ENCODE measurements at regions not wholly inside any gene's neighbourhood (a gene's known extent, or its start where the extent isn't known, plus 50 kb on each side); places are given as distances from the start of the nearest gene placed in this dataset.

- no peak overlapping the region for H3K27ac ChIP-seq (ENCODE audit: low read length in 2 of 2)
- no peaks in the 10 kb centered on the region for H3K4me1 Mint-ChIP-seq
- DNase-seq (no peak), ATAC-seq (ENCODE audit: low read depth) (no peak)
- intact Hi-C loops (cut with micrococcal nuclease), result no loop called here
- H3K27me3 Mint-ChIP-seq, result peaks cover 3% of the 10 kb centered on the region
- H3K9ac ChIP-seq (ENCODE audit: low read length), result no peak overlapping the region
- WGBS (ENCODE audit: insufficient coverage), result 60% methylated on average over 1 of the region's 2 CpGs
- H3K27me3 ChIP-seq (replicated peaks in 1 of 4; ENCODE audit: control extremely low read depth in 1 of 4, control insufficient read depth in 3 of 4, insufficient read depth in 4 of 4, low read length in 3 of 4), result no peaks in the 10 kb centered on the region
- no peak overlapping the region for H2AFZ ChIP-seq (ENCODE audit: insufficient read depth, low read depth, low read length, poor library complexity, severe bottlenecking)
- no peak overlapping the region for H3K4me2 ChIP-seq (replicated peaks; ENCODE audit: low read depth, low read length, poor library complexity, severe bottlenecking)
- peaks cover 6% of the 10 kb centered on the region for H3K9me3 Mint-ChIP-seq (ENCODE audit: insufficient read depth)
- no peaks in the 10 kb centered on the region for H3K4me1 ChIP-seq (ENCODE audit: control insufficient read depth in 2 of 2, insufficient read depth in 2 of 2, low read length in 2 of 2)
- TF ChIP-seq EZH2 (IDR thresholded peaks at IDR 0.05; ENCODE audit: borderline replicate concordance, insufficient read depth, low read depth, low read length, poor library complexity, severe bottlenecking), result no peak
- no peak for TF ChIP-seq CTCF (IDR thresholded peaks at IDR 0.05)
- CTCF ChIA-PET, result no interaction called here
- H4K20me1 ChIP-seq (ENCODE audit: control insufficient read depth, insufficient read depth, low read length, poor library complexity, severe bottlenecking), result no peaks in the 10 kb centered on the region
- H3K79me2 ChIP-seq (ENCODE audit: control insufficient read depth, insufficient read depth, low read length), result no peaks in the 10 kb centered on the region
- peaks cover 0 to 15% (median 3%) of the 10 kb centered on the region in 3 donors for H3K9me3 ChIP-seq (ENCODE audit: control extremely low read depth in 1 of 3, control insufficient read depth in 2 of 3, insufficient read depth in 1 of 3, low read length in 2 of 3)
- H3K36me3 ChIP-seq (replicated peaks in 1 of 2; ENCODE audit: control extremely low read depth in 1 of 2, control insufficient read depth in 1 of 2, extremely low read depth in 1 of 2, insufficient read depth in 2 of 2, low read length in 1 of 2), result no peaks in the 10 kb centered on the region
- no peak overlapping the region for H3K4me3 ChIP-seq (ENCODE audit: control extremely low read depth in 1 of 5, extremely low read depth in 1 of 5, insufficient read depth in 1 of 5, low read depth in 2 of 5, low read length in 4 of 5)
- POLR2A ChIA-PET, result no interaction called here
- no peak overlapping the region for H3K4me3 Mint-ChIP-seq
- H3K27ac Mint-ChIP-seq, result no peak overlapping the region
Observed at GRCh38 chr3:134084242-134084950, 54.7 kb upstream of the SLCO2A1 start.

- Histone ChIP-seq H4K20me1 (ENCODE audit: control insufficient read depth, insufficient read depth, low read length, poor library complexity, severe bottlenecking) (no peaks in the 10 kb centered on the region), H3K4me2 (replicated peaks; ENCODE audit: low read depth, low read length, poor library complexity, severe bottlenecking) (no peak overlapping the region), H3K4me1 (ENCODE audit: control insufficient read depth in 2 of 2, insufficient read depth in 2 of 2, low read length in 2 of 2) (no peaks in the 10 kb centered on the region), H3K79me2 (ENCODE audit: control insufficient read depth, insufficient read depth, low read length) (no peaks in the 10 kb centered on the region), H3K27ac (ENCODE audit: low read length in 2 of 2) (no peak overlapping the region), H3K27me3 (replicated peaks in 1 of 4; ENCODE audit: control extremely low read depth in 1 of 4, control insufficient read depth in 3 of 4, insufficient read depth in 4 of 4, low read length in 3 of 4) (no peaks in the 10 kb centered on the region), H3K36me3 (replicated peaks in 1 of 2; ENCODE audit: control extremely low read depth in 1 of 2, control insufficient read depth in 1 of 2, extremely low read depth in 1 of 2, insufficient read depth in 2 of 2, low read length in 1 of 2) (no peaks in the 10 kb centered on the region), H3K9ac (ENCODE audit: low read length) (no peak overlapping the region), H2AFZ (ENCODE audit: insufficient read depth, low read depth, low read length, poor library complexity, severe bottlenecking) (no peak overlapping the region), H3K9me3 (ENCODE audit: control extremely low read depth in 1 of 3, control insufficient read depth in 2 of 3, insufficient read depth in 1 of 3, low read length in 2 of 3) (peaks cover 0 to 15% (median 3%) of the 10 kb centered on the region in 3 donors), H3K4me3 (ENCODE audit: control extremely low read depth in 1 of 5, extremely low read depth in 1 of 5, insufficient read depth in 1 of 5, low read depth in 2 of 5, low read length in 4 of 5) (no peak overlapping the region)
- intact Hi-C loops (cut with micrococcal nuclease), result no loop called here
- Mint-ChIP-seq H3K9me3 (ENCODE audit: insufficient read depth) (peaks cover 2% of the 10 kb centered on the region), H3K4me1 (no peaks in the 10 kb centered on the region), H3K27me3 (peaks cover 3% of the 10 kb centered on the region), H3K27ac (no peak overlapping the region), H3K4me3 (no peak overlapping the region)
- no peak for DNase-seq
- CTCF ChIA-PET, result no interaction called here
- POLR2A ChIA-PET, result no interaction called here
- no peak for TF ChIP-seq EZH2 (IDR thresholded peaks at IDR 0.05; ENCODE audit: borderline replicate concordance, insufficient read depth, low read depth, low read length, poor library complexity, severe bottlenecking)
- TF ChIP-seq CTCF (IDR thresholded peaks at IDR 0.05), result no peak
- ATAC-seq (ENCODE audit: low read depth), result no peak
- WGBS (ENCODE audit: insufficient coverage), result 90% methylated on average over 3 of the region's 3 CpGs
Observed at GRCh38 chr3:134083626-134084241, 54.0 kb upstream of the SLCO2A1 start.
